Keratinocyte (primary cell): ENCODE measurements at regions not wholly inside any gene's neighbourhood (a gene's known extent, or its start where the extent isn't known, plus 50 kb on each side); places are given as distances from the start of the nearest gene placed in this dataset.

Experiments used
- DNase-seq: peaks from one replicate; pipeline ENCODE4 v3.0.0-alpha.2; 2011; ENCODE audit warnings: low read depth, missing footprints, low spot score
- FAIRE-seq: peaks from 2 replicates; lab custom pipeline; 2011; peaks lifted over from hg19 to GRCh38; lab: Jason Lieb, UNC
- H2AFZ ChIP-seq: 2 replicates; pipeline ENCODE4 v1.6.0; 2012; ENCODE audit warnings: low read length, control low read depth, inconsistent platforms; ENCODE audit not compliant: control insufficient read depth
- H3K27ac ChIP-seq: 2 replicates; pipeline ENCODE4 v1.5.1; 2011; ENCODE audit warnings: low read length; ENCODE audit not compliant: control insufficient read depth, insufficient read depth
- H3K27me3 ChIP-seq: 3 replicates; pipeline ENCODE4 v1.6.0; 2011; ENCODE audit warnings: low read length; ENCODE audit not compliant: control insufficient read depth, insufficient read depth; ENCODE audit errors: extremely low read depth
- H3K36me3 ChIP-seq, 2 experiments: 2 replicates in 1 of 2; 3 replicates in 1 of 2; pipeline ENCODE4 v1.5.1; 2011; ENCODE audit warnings: low read length in 2 of 2, mild to moderate bottlenecking in 1 of 2; ENCODE audit not compliant: control insufficient read depth in 2 of 2, insufficient read depth in 2 of 2; ENCODE audit errors: extremely low read depth in 1 of 2
- H3K4me1 ChIP-seq: 3 replicates; pipeline ENCODE4 v1.5.1; 2011; ENCODE audit warnings: low read length; ENCODE audit not compliant: control insufficient read depth, insufficient read depth; ENCODE audit errors: extremely low read depth
- H3K4me2 ChIP-seq: 3 replicates; pipeline ENCODE4 v1.6.0; 2011; ENCODE audit warnings: low read depth, low read length; ENCODE audit not compliant: control insufficient read depth, insufficient read depth; ENCODE audit errors: extremely low read depth
- H3K4me3 ChIP-seq, 3 experiments: fragments of 200-600 bp in 1 of 3; sonication (generic) in 1 of 3; 2 replicates in 2 of 3; 3 replicates in 1 of 3; pipeline ENCODE4 v1.5.1; 2011 to 2016; ENCODE audit warnings: low read length in 3 of 3, mild to moderate bottlenecking in 3 of 3, control low read depth in 2 of 3, inconsistent platforms in 1 of 3, low read depth in 1 of 3, mixed read lengths in 1 of 3, mixed run types in 1 of 3, moderate library complexity in 1 of 3; ENCODE audit not compliant: control insufficient read depth in 2 of 3, insufficient read depth in 2 of 3; ENCODE audit errors: extremely low read depth in 1 of 3
- H3K79me2 ChIP-seq: 2 replicates; pipeline ENCODE4 v1.6.0; 2012; ENCODE audit warnings: low read length; ENCODE audit not compliant: control insufficient read depth, insufficient read depth
- H3K9ac ChIP-seq: 3 replicates; pipeline ENCODE4 v1.6.0; 2011; ENCODE audit warnings: low read length; ENCODE audit not compliant: control insufficient read depth, insufficient read depth; ENCODE audit errors: extremely low read depth
- H3K9me1 ChIP-seq: 3 replicates; pipeline ENCODE4 v1.6.0; 2011; ENCODE audit warnings: low read length; ENCODE audit not compliant: control insufficient read depth, insufficient read depth; ENCODE audit errors: extremely low read depth
- H3K9me3 ChIP-seq: 2 replicates; pipeline ENCODE4 v1.5.1; 2012; ENCODE audit warnings: low read depth, low read length; ENCODE audit not compliant: control insufficient read depth
- H4K20me1 ChIP-seq: 3 replicates; pipeline ENCODE4 v1.6.0; 2011; ENCODE audit warnings: low read length; ENCODE audit not compliant: control insufficient read depth, insufficient read depth; ENCODE audit errors: extremely low read depth
- EZH2 ChIP-seq: IDR thresholded peaks from one replicate; pipeline ENCODE4 v1.6.1; 2012; ENCODE audit warnings: inconsistent platforms, mild to moderate bottlenecking, low read length, moderate library complexity
- dilution Hi-C: fragments of 300-500 bp; cut with MboI; formaldehyde crosslinking; loops from one replicate; pipeline ENCODE4 v1.7.0; 2020; ENCODE audit warnings: low sequenced_read_pairs; ENCODE audit not compliant: extremely low pct_ligation_motif_present
- TF ChIP-seq, protein P1 (sequence below), 3 experiments: IDR thresholded peaks in 1 of 3; conservative IDR thresholded peaks in 1 of 3; optimal IDR thresholded peaks in 1 of 3; 2 replicates in 2 of 3; 3 replicates in 1 of 3; pipeline versions ENCODE3 to v1.5.1; 2011; ENCODE audit warnings: low read length in 3 of 3, mild to moderate bottlenecking in 3 of 3, moderate library complexity in 2 of 3, control low read depth in 1 of 3, inconsistent platforms in 1 of 3; ENCODE audit not compliant: insufficient read depth in 2 of 3; ENCODE audit errors: extremely low read depth in 1 of 3

DNA sequence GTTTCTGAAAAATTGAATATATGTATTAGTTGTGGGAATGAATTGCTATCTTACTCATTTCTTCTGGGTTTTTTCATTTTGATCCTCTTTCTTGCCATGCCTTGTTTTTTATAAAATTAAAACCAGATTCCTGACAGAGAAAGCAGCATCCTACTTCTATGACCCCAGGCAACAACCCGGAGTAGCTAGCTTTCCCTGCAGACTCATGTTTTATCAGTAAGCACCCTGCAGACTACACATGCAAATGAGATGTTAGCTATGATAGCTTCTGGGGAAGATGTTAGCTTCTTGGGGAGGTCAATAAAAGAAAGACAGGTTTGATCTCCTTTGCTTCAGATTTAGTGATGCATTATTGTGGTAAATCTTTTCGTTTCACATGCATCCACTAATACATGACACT is 1598.6 kb downstream of the SLITRK5 start:
- DNase-seq (no peak), FAIRE-seq (no peak)
- H3K4me1 ChIP-seq, result no peaks in the 10 kb centered on the region
- no peaks in the 10 kb centered on the region for H3K79me2 ChIP-seq
- no peaks in the 10 kb centered on the region for H3K27me3 ChIP-seq
- dilution Hi-C loops, result no loop called here
- H4K20me1 ChIP-seq, result no peaks in the 10 kb centered on the region
- TF ChIP-seq, protein P1, sequence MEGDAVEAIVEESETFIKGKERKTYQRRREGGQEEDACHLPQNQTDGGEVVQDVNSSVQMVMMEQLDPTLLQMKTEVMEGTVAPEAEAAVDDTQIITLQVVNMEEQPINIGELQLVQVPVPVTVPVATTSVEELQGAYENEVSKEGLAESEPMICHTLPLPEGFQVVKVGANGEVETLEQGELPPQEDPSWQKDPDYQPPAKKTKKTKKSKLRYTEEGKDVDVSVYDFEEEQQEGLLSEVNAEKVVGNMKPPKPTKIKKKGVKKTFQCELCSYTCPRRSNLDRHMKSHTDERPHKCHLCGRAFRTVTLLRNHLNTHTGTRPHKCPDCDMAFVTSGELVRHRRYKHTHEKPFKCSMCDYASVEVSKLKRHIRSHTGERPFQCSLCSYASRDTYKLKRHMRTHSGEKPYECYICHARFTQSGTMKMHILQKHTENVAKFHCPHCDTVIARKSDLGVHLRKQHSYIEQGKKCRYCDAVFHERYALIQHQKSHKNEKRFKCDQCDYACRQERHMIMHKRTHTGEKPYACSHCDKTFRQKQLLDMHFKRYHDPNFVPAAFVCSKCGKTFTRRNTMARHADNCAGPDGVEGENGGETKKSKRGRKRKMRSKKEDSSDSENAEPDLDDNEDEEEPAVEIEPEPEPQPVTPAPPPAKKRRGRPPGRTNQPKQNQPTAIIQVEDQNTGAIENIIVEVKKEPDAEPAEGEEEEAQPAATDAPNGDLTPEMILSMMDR (optimal IDR thresholded peaks at IDR 0.05 in 1 of 3, IDR thresholded peaks at IDR 0.05 in 1 of 3, conservative IDR thresholded peaks at IDR 0.05 in 1 of 3; ENCODE audit: extremely low read depth in 1 of 3, insufficient read depth in 2 of 3, low read length in 3 of 3), result no peak
- TF ChIP-seq EZH2, result no peak
- no peaks in the 10 kb centered on the region for H3K9me3 ChIP-seq
- H3K36me3 ChIP-seq, result no peaks in the 10 kb centered on the region
- no peak overlapping the region for H3K9ac ChIP-seq
- H3K27ac ChIP-seq, result no peak overlapping the region
- no peak overlapping the region for H3K4me3 ChIP-seq
- no peak overlapping the region for H3K4me2 ChIP-seq
- no peak overlapping the region for H2AFZ ChIP-seq
- no peaks in the 10 kb centered on the region for H3K9me1 ChIP-seq

- H4K20me1 ChIP-seq, result no peaks in the 10 kb centered on the region
- no peaks in the 10 kb centered on the region for H3K9me3 ChIP-seq
- no peak overlapping the region for H3K27ac ChIP-seq
- no peak overlapping the region for H3K9ac ChIP-seq
- no peak for TF ChIP-seq EZH2
- TF ChIP-seq, protein P1 (optimal IDR thresholded peaks at IDR 0.05 in 1 of 3, IDR thresholded peaks at IDR 0.05 in 1 of 3, conservative IDR thresholded peaks at IDR 0.05 in 1 of 3; ENCODE audit: extremely low read depth in 1 of 3, insufficient read depth in 2 of 3, low read length in 3 of 3), result no peak
- no peak for FAIRE-seq
- dilution Hi-C loops, result no loop called here
- H3K9me1 ChIP-seq, result no peaks in the 10 kb centered on the region
- H3K4me1 ChIP-seq, result no peaks in the 10 kb centered on the region
- no peak for DNase-seq
- no peaks in the 10 kb centered on the region for H3K36me3 ChIP-seq
- H2AFZ ChIP-seq, result no peak overlapping the region
- H3K4me3 ChIP-seq, result no peak overlapping the region
- H3K27me3 ChIP-seq, result no peaks in the 10 kb centered on the region
- H3K79me2 ChIP-seq, result no peaks in the 10 kb centered on the region
- no peak overlapping the region for H3K4me2 ChIP-seq
Measured at GRCh38 chr13:89270736-89271135, 1599.6 kb downstream of the SLITRK5 start.
